DND-41 (cell line): ENCODE measurements at regions not wholly inside any gene's neighbourhood (a gene's known extent, or its start where the extent isn't known, plus 50 kb on each side); places are given as distances from the start of the nearest gene placed in this dataset.

Experiments used
- ATAC-seq: fragments of 200-7000 bp; cut with Tn5 transposase; 3 replicates; pipeline ENCODE4 v1.9.1; 2021; ENCODE audit warnings: low read depth; ENCODE audit not compliant: insufficient read depth
- DNase-seq: peaks from one replicate; pipeline ENCODE4 v3.0.0-alpha.2; 2020
- H2AFZ ChIP-seq: 2 replicates; pipeline ENCODE4 v1.6.0; 2012; ENCODE audit warnings: low read depth, low read length
- H3K27ac ChIP-seq: 2 replicates; pipeline ENCODE4 v1.5.1; 2012; ENCODE audit warnings: low read length, inconsistent platforms
- H3K27me3 ChIP-seq: fragments of 200-600 bp; sonication (generic); 2 replicates; pipeline ENCODE4 v1.6.0; 2012; ENCODE audit warnings: low read length, mild to moderate bottlenecking, inconsistent platforms; ENCODE audit not compliant: insufficient read depth, poor library complexity
- H3K36me3 ChIP-seq: 2 replicates; pipeline ENCODE4 v1.5.1; 2012; ENCODE audit warnings: low read length, inconsistent platforms; ENCODE audit not compliant: insufficient read depth
- H3K4me1 ChIP-seq: 2 replicates; pipeline ENCODE4 v1.5.1; 2012; ENCODE audit warnings: mild to moderate bottlenecking, low read length; ENCODE audit not compliant: insufficient read depth
- H3K4me2 ChIP-seq: 2 replicates; pipeline ENCODE4 v1.6.0; 2012; ENCODE audit warnings: mild to moderate bottlenecking, moderate library complexity, low read length, inconsistent platforms; ENCODE audit not compliant: insufficient read depth
- H3K4me3 ChIP-seq, 2 experiments: fragments of 200-600 bp in 1 of 2; shearing (Covaris generic) in 1 of 2; 2 replicates each; pipeline ENCODE4 v1.5.1; 2012 to 2016; ENCODE audit warnings: inconsistent platforms in 2 of 2, low read length in 2 of 2, mild to moderate bottlenecking in 2 of 2, low read depth in 1 of 2, moderate library complexity in 1 of 2
- H3K79me2 ChIP-seq: 2 replicates; pipeline ENCODE4 v1.6.0; 2012; ENCODE audit warnings: low read length, inconsistent platforms; ENCODE audit not compliant: insufficient read depth
- H3K9ac ChIP-seq: 2 replicates; pipeline ENCODE4 v1.6.0; 2012; ENCODE audit warnings: low read depth, mild to moderate bottlenecking, inconsistent platforms, low read length, moderate library complexity
- H3K9me3 ChIP-seq: 2 replicates; pipeline ENCODE4 v1.5.1; 2012; ENCODE audit warnings: low read length, moderate library complexity, mild to moderate bottlenecking, inconsistent platforms; ENCODE audit not compliant: insufficient read depth, severe bottlenecking
- H4K20me1 ChIP-seq: 2 replicates; pipeline ENCODE4 v1.6.0; 2012; ENCODE audit warnings: low read length; ENCODE audit not compliant: insufficient read depth
- CTCF ChIP-seq: IDR thresholded peaks from 2 replicates; pipeline ENCODE4 v1.5.1; 2012; ENCODE audit warnings: borderline replicate concordance, low read length, moderate library complexity, mild to moderate bottlenecking; ENCODE audit not compliant: poor library complexity, severe bottlenecking; ENCODE audit errors: extremely low read depth
- EZH2 ChIP-seq: IDR thresholded peaks from 3 replicates; pipeline ENCODE4 v1.6.1; 2012; ENCODE audit warnings: borderline replicate concordance, low read depth, mild to moderate bottlenecking, moderate library complexity, low read length, inconsistent platforms; ENCODE audit not compliant: severe bottlenecking

- Histone ChIP-seq H3K79me2 (no peaks in the 10 kb centered on the region), H3K9ac (no peak overlapping the region), H3K4me2 (no peak overlapping the region), H2AFZ (no peak overlapping the region), H3K27me3 (no peaks in the 10 kb centered on the region), H3K4me1 (no peaks in the 10 kb centered on the region), H3K36me3 (no peaks in the 10 kb centered on the region), H3K27ac (no peak overlapping the region), H4K20me1 (no peaks in the 10 kb centered on the region), H3K9me3 (no peaks in the 10 kb centered on the region), H3K4me3 (no peak overlapping the region)
- DNase-seq (no peak), ATAC-seq (no peak)
- TF ChIP-seq EZH2 (no peak), CTCF (no peak)
Observed at GRCh38 chr4:62928483-62928882, 1480.8 kb downstream of the TECRL start.

DNA sequence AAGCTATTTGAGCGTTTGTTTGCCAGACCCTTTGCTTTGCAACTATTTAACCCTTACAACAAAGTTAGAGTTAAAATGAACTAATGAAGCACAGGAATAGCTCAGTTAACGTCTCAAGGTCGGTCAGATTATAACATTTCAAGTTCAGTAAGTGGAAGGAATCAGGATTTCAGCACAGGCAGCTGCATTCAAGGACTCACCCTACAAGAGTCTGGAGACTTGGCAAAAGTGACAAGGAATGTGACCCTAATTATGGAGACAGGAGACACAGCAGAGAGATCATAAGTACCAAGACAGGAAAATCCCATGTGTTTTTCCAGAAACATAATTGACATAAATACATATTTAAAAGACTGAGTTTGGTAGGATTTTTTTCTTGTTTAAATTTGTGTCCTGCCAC, 1481.7 kb downstream of the TECRL start:
- H3K36me3 ChIP-seq: no peaks in the 10 kb centered on the region
- no peaks in the 10 kb centered on the region for H3K9me3 ChIP-seq
- ATAC-seq (no peak), DNase-seq (no peak)
- TF ChIP-seq CTCF (no peak), EZH2 (no peak)
- no peak overlapping the region for H3K4me2 ChIP-seq
- no peak overlapping the region for H3K9ac ChIP-seq
- no peaks in the 10 kb centered on the region for H3K4me1 ChIP-seq
- no peak overlapping the region for H3K27ac ChIP-seq
- H4K20me1 ChIP-seq: no peaks in the 10 kb centered on the region
- no peak overlapping the region for H2AFZ ChIP-seq
- H3K27me3 ChIP-seq: no peaks in the 10 kb centered on the region
- H3K79me2 ChIP-seq: no peaks in the 10 kb centered on the region
- H3K4me3 ChIP-seq: no peak overlapping the region

DNA sequence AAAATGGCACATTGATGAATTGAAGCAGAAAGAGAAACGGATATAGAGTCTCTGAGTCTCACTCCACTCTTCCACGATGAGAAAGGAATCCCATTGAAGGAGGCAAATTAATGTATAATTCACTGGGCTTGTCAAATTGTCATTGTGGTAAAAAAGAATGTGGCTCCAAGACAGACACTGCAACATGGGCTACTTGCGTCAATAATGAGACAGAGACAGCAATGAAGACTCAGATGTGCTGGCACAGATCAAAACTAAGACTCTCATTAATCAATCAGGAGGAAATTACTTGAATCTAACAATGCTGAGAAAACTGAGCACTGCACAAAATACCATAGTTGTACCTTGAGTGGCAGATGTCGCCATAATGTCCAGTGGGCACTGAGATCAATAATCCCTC, 1485.5 kb downstream of the TECRL start:
- no peak overlapping the region for H3K4me3 ChIP-seq
- no peak overlapping the region for H3K4me2 ChIP-seq
- DNase-seq: no peak
- H3K9me3 ChIP-seq: no peaks in the 10 kb centered on the region
- no peak overlapping the region for H2AFZ ChIP-seq
- no peaks in the 10 kb centered on the region for H3K79me2 ChIP-seq
- no peak for ATAC-seq
- no peaks in the 10 kb centered on the region for H3K36me3 ChIP-seq
- TF ChIP-seq CTCF (no peak), EZH2 (no peak)
- H3K4me1 ChIP-seq: no peaks in the 10 kb centered on the region
- H3K27ac ChIP-seq: no peak overlapping the region
- no peaks in the 10 kb centered on the region for H4K20me1 ChIP-seq
- H3K9ac ChIP-seq: no peak overlapping the region
- no peaks in the 10 kb centered on the region for H3K27me3 ChIP-seq

- Histone ChIP-seq H3K79me2 (no peaks in the 10 kb centered on the region), H4K20me1 (no peaks in the 10 kb centered on the region), H2AFZ (no peak overlapping the region), H3K9me3 (no peaks in the 10 kb centered on the region), H3K4me3 (no peak overlapping the region), H3K36me3 (no peaks in the 10 kb centered on the region), H3K27ac (no peak overlapping the region), H3K27me3 (no peaks in the 10 kb centered on the region), H3K9ac (no peak overlapping the region), H3K4me1 (no peaks in the 10 kb centered on the region), H3K4me2 (no peak overlapping the region)
- ATAC-seq (no peak), DNase-seq (no peak)
- no peak for TF ChIP-seq EZH2
- no peak for TF ChIP-seq CTCF
Observed at GRCh38 chr4:62917649-62918048, 1491.6 kb downstream of the TECRL start.
